ENCODE measurements at regions not wholly inside any gene's neighbourhood (a gene's known extent, or its start where the extent isn't known, plus 50 kb on each side); places are given as distances from the start of the nearest gene placed in this dataset.

GRCh38 chr2:168371273-168372019 lies 84.6 kb upstream of the CERS6 start:
- TF ChIP-seq ZNF362 (tag by site-specific recombination; IDR thresholded peaks at IDR 0.05) (no peak), GLI4 (tag by site-specific recombination; IDR thresholded peaks at IDR 0.05) (no peak), ZSCAN16 (tag by site-specific recombination; IDR thresholded peaks at IDR 0.05) (no peak), GLIS1 (tag by site-specific recombination; IDR thresholded peaks at IDR 0.05) (no peak), REST (tag by site-specific recombination; IDR thresholded peaks at IDR 0.05) (no peak), CTCF (tag by site-specific recombination; IDR thresholded peaks at IDR 0.05) (no peak), KLF16 (tag by site-specific recombination; IDR thresholded peaks at IDR 0.05) (no peak), PATZ1 (tag by site-specific recombination; IDR thresholded peaks at IDR 0.05) (no peak), ZBTB7A (tag by site-specific recombination; IDR thresholded peaks at IDR 0.05; ENCODE audit: low read depth) (no peak), ZBTB49 (tag by site-specific recombination; IDR thresholded peaks at IDR 0.05; ENCODE audit: low read depth) (no peak), ZIC2 (tag by site-specific recombination; IDR thresholded peaks at IDR 0.05) (no peak)

All from HEK293 (cell line).